HCT116 (cell line): ENCODE measurements at regions not wholly inside any gene's neighbourhood (a gene's known extent, or its start where the extent isn't known, plus 50 kb on each side); places are given as distances from the start of the nearest gene placed in this dataset.

Source experiments
- CEBPB ChIP-seq: IDR thresholded peaks from 2 replicates; pipeline ENCODE4 v1.6.1; 2012; ENCODE audit warnings: low read depth
- EZH2 ChIP-seq: fragments of 200-600 bp; sonication (generic); IDR thresholded peaks from 2 replicates; pipeline ENCODE4 v1.6.1; 2017; ENCODE audit warnings: antibody characterized with exemption, mixed run types
- POLR2A ChIP-seq: IDR thresholded peaks from 2 replicates; pipeline ENCODE4 v1.7.0; 2011; ENCODE audit warnings: borderline replicate concordance; ENCODE audit not compliant: insufficient read depth, insufficient read length; ENCODE audit errors: extremely low read depth
- POLR2AphosphoS5 ChIP-seq: IDR thresholded peaks from 2 replicates; pipeline ENCODE4 v1.6.1; 2011; ENCODE audit warnings: mild to moderate bottlenecking, low read depth, low read length, moderate library complexity
- YY1 ChIP-seq: IDR thresholded peaks from 2 replicates; pipeline ENCODE4 v1.6.1; 2011; ENCODE audit warnings: low read length, low read depth, moderate library complexity, mild to moderate bottlenecking; ENCODE audit not compliant: insufficient replicate concordance; ENCODE audit errors: extremely low read depth
- TF ChIP-seq, protein P1 (sequence below), 3 experiments: fragments of 200-600 bp in 1 of 3; sonication (generic) in 1 of 3; IDR thresholded peaks in 2 of 3; conservative IDR thresholded peaks in 1 of 3; 2 replicates each; pipeline ENCODE4 v1.5.1; 2012 to 2017; ENCODE audit warnings: low read depth in 2 of 3, low read length in 2 of 3, antibody characterized with exemption in 1 of 3, borderline replicate concordance in 1 of 3, control low read depth in 1 of 3, mild to moderate bottlenecking in 1 of 3, mixed read lengths in 1 of 3, mixed run types in 1 of 3, moderate library complexity in 1 of 3; ENCODE audit not compliant: insufficient read depth in 1 of 3
- TF ChIP-seq, protein P2 (sequence below): IDR thresholded peaks from 2 replicates; pipeline ENCODE4 v1.6.1; 2012

DNA sequence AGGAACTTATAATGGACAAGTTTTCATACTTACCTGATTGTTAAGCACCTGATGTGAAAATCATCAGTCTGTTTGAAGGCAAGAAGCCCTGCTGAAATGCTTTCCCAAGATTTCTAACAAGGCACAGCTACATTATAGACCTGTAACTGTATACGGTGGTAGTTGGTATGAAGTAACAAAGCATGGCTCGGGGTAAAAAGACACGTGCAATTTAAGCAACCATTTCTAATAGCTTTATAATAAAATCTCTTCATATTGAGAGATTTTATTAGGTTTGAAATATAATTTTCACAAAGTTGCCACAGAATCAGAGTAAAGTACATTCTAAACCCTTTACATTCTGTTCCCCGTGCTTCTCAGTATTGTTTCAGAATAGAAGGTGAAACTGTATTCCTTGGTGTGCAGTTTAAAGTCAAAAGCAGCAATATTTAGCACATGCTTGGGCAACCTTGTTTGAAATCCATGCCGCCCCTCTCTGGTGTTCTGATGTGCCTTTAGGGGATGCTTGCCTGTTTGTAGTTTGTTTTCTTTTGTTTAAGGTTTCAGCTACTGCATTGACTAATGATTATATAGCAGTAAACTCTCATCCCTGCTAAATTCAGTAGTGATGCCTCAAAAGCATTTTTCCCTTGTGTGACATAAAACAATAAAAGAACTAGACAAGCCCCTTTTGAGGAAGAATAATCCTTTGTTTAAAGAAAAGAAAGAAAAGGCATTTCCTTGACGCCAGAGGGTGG lies 125.2 kb upstream of the OBI1 start:
- TF ChIP-seq CEBPB (no peak), POLR2A (no peak), POLR2AphosphoS5 (no peak), YY1 (no peak), EZH2 (no peak)
- TF ChIP-seq, protein P1, sequence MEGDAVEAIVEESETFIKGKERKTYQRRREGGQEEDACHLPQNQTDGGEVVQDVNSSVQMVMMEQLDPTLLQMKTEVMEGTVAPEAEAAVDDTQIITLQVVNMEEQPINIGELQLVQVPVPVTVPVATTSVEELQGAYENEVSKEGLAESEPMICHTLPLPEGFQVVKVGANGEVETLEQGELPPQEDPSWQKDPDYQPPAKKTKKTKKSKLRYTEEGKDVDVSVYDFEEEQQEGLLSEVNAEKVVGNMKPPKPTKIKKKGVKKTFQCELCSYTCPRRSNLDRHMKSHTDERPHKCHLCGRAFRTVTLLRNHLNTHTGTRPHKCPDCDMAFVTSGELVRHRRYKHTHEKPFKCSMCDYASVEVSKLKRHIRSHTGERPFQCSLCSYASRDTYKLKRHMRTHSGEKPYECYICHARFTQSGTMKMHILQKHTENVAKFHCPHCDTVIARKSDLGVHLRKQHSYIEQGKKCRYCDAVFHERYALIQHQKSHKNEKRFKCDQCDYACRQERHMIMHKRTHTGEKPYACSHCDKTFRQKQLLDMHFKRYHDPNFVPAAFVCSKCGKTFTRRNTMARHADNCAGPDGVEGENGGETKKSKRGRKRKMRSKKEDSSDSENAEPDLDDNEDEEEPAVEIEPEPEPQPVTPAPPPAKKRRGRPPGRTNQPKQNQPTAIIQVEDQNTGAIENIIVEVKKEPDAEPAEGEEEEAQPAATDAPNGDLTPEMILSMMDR (IDR thresholded peaks at IDR 0.05 in 2 of 3, conservative IDR thresholded peaks at IDR 0.05 in 1 of 3; ENCODE audit: borderline replicate concordance in 1 of 3, insufficient read depth in 1 of 3, low read depth in 2 of 3, low read length in 2 of 3) = no peak
- TF ChIP-seq, protein P2, sequence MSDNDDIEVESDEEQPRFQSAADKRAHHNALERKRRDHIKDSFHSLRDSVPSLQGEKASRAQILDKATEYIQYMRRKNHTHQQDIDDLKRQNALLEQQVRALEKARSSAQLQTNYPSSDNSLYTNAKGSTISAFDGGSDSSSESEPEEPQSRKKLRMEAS = no peak
